Heart left ventricle (tissue), 13 donors: ENCODE measurements at regions not wholly inside any gene's neighbourhood (a gene's known extent, or its start where the extent isn't known, plus 50 kb on each side); places are given as distances from the start of the nearest gene placed in this dataset.

Experiments used
- POLR2A ChIP-seq, 2 donors: fragments of 450-650 bp; IDR thresholded peaks; one replicate each; pipeline ENCODE4 v1.6.1; 2017; ENCODE audit warnings: antibody characterized with exemption in 2 of 2, mild to moderate bottlenecking in 2 of 2, moderate library complexity in 2 of 2
- TF ChIP-seq, protein P1 (sequence below), 12 donors: fragments of 200-600 bp; sonication (generic) in 4 of 12; IDR thresholded peaks; one replicate each; pipeline versions ENCODE4 v1.5.0 to v1.8.0; 2018 to 2022; ENCODE audit warnings: antibody characterized with exemption in 12 of 12, mild to moderate bottlenecking in 5 of 12
- donor health status: ischemic (EF 13 %, LVEDD 7.1; RV severe dilation, severe dysfunction).
- donor health status: DM: no; HTN: yes; CAD: no.
- donor health status: DM: no; HTN: no; CAD: no.
- donor health status: ischemic (EF 25% LVEDD 6.9; RV normal size, moderate dysfunction).
- donor health status: ischemic (EF 25% LVEDD 5.7; RV mildly dilated, moderate dysfunction).
- donor health status: ischemic (EF 35%, LVEDD 5.7; RV mildly dilated, moderate dysfunction).
- donor health status: nonischemic (EF 11% LVEDD 7.7; RV severe dilation, severe dysfunction).
- donor health status: DM: yes; HTN: yes; CAD: no.
- donor health status: PGD.
- donor health status: ischemic (EF 29% LVEDD 5.4; RV normal size, mild dysfunction).
- donor health status: nonischemic (EF 23%, LVEDD 6.1; RV moderate dilation, normal function).

DNA sequence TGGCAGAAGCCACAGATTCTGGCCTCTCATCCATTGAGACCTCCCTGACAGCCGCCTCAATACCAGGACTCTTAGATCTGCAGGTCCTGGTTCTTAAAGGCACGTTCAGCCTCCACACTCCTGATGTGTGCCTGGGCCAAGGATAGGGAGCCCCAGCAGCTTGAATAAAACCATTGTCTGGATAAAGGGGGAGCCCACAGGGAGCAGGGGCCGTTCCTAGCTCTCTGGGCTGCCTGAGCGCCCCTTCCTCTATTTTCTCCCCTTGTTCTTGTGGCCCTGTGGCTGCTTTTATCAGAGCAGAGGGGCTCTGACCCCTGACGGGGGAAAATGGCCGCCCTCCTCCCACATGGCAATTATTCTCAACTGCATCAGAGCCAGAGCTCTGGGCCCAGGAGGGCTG is 200.8 kb downstream of the HUNK start:
- TF ChIP-seq, protein P1, sequence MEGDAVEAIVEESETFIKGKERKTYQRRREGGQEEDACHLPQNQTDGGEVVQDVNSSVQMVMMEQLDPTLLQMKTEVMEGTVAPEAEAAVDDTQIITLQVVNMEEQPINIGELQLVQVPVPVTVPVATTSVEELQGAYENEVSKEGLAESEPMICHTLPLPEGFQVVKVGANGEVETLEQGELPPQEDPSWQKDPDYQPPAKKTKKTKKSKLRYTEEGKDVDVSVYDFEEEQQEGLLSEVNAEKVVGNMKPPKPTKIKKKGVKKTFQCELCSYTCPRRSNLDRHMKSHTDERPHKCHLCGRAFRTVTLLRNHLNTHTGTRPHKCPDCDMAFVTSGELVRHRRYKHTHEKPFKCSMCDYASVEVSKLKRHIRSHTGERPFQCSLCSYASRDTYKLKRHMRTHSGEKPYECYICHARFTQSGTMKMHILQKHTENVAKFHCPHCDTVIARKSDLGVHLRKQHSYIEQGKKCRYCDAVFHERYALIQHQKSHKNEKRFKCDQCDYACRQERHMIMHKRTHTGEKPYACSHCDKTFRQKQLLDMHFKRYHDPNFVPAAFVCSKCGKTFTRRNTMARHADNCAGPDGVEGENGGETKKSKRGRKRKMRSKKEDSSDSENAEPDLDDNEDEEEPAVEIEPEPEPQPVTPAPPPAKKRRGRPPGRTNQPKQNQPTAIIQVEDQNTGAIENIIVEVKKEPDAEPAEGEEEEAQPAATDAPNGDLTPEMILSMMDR (IDR thresholded peaks at IDR 0.05): no peak
- TF ChIP-seq POLR2A (IDR thresholded peaks at IDR 0.05): no peak
